ENCODE measurements at regions not wholly inside any gene's neighbourhood (a gene's known extent, or its start where the extent isn't known, plus 50 kb on each side); places are given as distances from the start of the nearest gene placed in this dataset.

GRCh38 chr18:73593207-73593606, 554.4 kb downstream of the FBXO15 start:
- no peaks in the 10 kb centered on the region for H3K27me3 ChIP-seq (ENCODE audit: control insufficient read depth, insufficient read depth, low read length)
- TF ChIP-seq CTCF (IDR thresholded peaks at IDR 0.05; ENCODE audit: low read depth, low read length) = no peak
- ChIA-PET POLR2A (no interaction called here), CTCF (no interaction called here)
- no peaks in the 10 kb centered on the region for H3K9me3 ChIP-seq (ENCODE audit: control insufficient read depth, insufficient read depth, low read length)
- H3K4me3 ChIP-seq (ENCODE audit: low read depth, low read length) = no peak overlapping the region
- DNase-seq (ENCODE audit: low read depth, low spot score) = no peak
- no peak overlapping the region for H3K27ac ChIP-seq (ENCODE audit: low read depth, low read length)

- ChIA-PET CTCF (no interaction called here), POLR2A (no interaction called here)
- H3K27me3 ChIP-seq (ENCODE audit: control insufficient read depth, insufficient read depth, low read length) = no peaks in the 10 kb centered on the region
- H3K4me3 ChIP-seq (ENCODE audit: low read depth, low read length) = no peak overlapping the region
- no peak overlapping the region for H3K27ac ChIP-seq (ENCODE audit: low read depth, low read length)
- H3K9me3 ChIP-seq (ENCODE audit: control insufficient read depth, insufficient read depth, low read length) = no peaks in the 10 kb centered on the region
- no peak for TF ChIP-seq CTCF (IDR thresholded peaks at IDR 0.05; ENCODE audit: low read depth, low read length)
- no peak for DNase-seq (ENCODE audit: low read depth, low spot score)
Observed at GRCh38 chr18:73590950-73591349, 556.7 kb downstream of the FBXO15 start.

GRCh38 chr18:73579698-73580097, 567.9 kb downstream of the FBXO15 start:
- no peak for TF ChIP-seq CTCF (IDR thresholded peaks at IDR 0.05; ENCODE audit: low read depth, low read length)
- ChIA-PET CTCF (interaction anchor here (0.8 kb wide), 1 partner anchor 78 kb away, joined by 3 read pairs; no protein-coding TSS in a partner anchor), POLR2A (no interaction called here)
- no peak overlapping the region for H3K4me3 ChIP-seq (ENCODE audit: low read depth, low read length)
- no peaks in the 10 kb centered on the region for H3K27me3 ChIP-seq (ENCODE audit: control insufficient read depth, insufficient read depth, low read length)
- no peaks in the 10 kb centered on the region for H3K9me3 ChIP-seq (ENCODE audit: control insufficient read depth, insufficient read depth, low read length)
- H3K27ac ChIP-seq (ENCODE audit: low read depth, low read length) = no peak overlapping the region
- DNase-seq (ENCODE audit: low read depth, low spot score) = no peak

- no peak for TF ChIP-seq CTCF (IDR thresholded peaks at IDR 0.05; ENCODE audit: low read depth, low read length)
- POLR2A ChIA-PET = no interaction called here
- H3K27me3 ChIP-seq (ENCODE audit: control insufficient read depth, insufficient read depth, low read length) = no peaks in the 10 kb centered on the region
- CTCF ChIA-PET = no interaction called here
- H3K4me3 ChIP-seq (ENCODE audit: low read depth, low read length) = no peak overlapping the region
- H3K27ac ChIP-seq (ENCODE audit: low read depth, low read length) = no peak overlapping the region
- H3K9me3 ChIP-seq (ENCODE audit: control insufficient read depth, insufficient read depth, low read length) = no peaks in the 10 kb centered on the region
- peak; percentile 6 for DNase-seq (ENCODE audit: low read depth, low spot score)
Observed at GRCh38 chr18:73577365-73577764, 570.3 kb downstream of the FBXO15 start.

- no peaks in the 10 kb centered on the region for H3K27me3 ChIP-seq (ENCODE audit: control insufficient read depth, insufficient read depth, low read length)
- no peak overlapping the region for H3K27ac ChIP-seq (ENCODE audit: low read depth, low read length)
Observed at GRCh38 chr18:73563901-73564472, 583.6 kb downstream of the FBXO15 start.

More at GRCh38 chr18:73563901-73564472, 583.6 kb downstream of the FBXO15 start:
- CTCF ChIA-PET = no interaction called here
- POLR2A ChIA-PET = no interaction called here
- DNase-seq (ENCODE audit: low read depth, low spot score) = peak; percentile 38
- Histone ChIP-seq H3K4me3 (ENCODE audit: low read depth, low read length) (no peak overlapping the region), H3K9me3 (ENCODE audit: control insufficient read depth, insufficient read depth, low read length) (no peaks in the 10 kb centered on the region)
- TF ChIP-seq CTCF (IDR thresholded peaks at IDR 0.05; ENCODE audit: low read depth, low read length) = no peak
